ENCODE measurements at regions not wholly inside any gene's neighbourhood (a gene's known extent, or its start where the extent isn't known, plus 50 kb on each side); places are given as distances from the start of the nearest gene placed in this dataset.

- POLR2A ChIA-PET, result no interaction called here
- Mint-ChIP-seq H3K27me3 (ENCODE audit: low read depth) (peaks cover 7% of the 10 kb centered on the region), H3K36me3 (no peaks in the 10 kb centered on the region), H3K27ac (no peak overlapping the region), H3K4me3 (no peak overlapping the region), H3K9me3 (peaks cover 19% of the 10 kb centered on the region), H3K4me1 (no peaks in the 10 kb centered on the region)
- TF ChIP-seq ZNF671 (CRISPR knock-in tag; IDR thresholded peaks at IDR 0.05) (no peak), TCF7 (CRISPR knock-in tag; IDR thresholded peaks at IDR 0.05; ENCODE audit: low read depth) (no peak), ELF4 (CRISPR knock-in tag; IDR thresholded peaks at IDR 0.05; ENCODE audit: low read depth) (no peak), ZSCAN18 (CRISPR knock-in tag; IDR thresholded peaks at IDR 0.05) (no peak), MXD4 (CRISPR knock-in tag; IDR thresholded peaks at IDR 0.05; ENCODE audit: borderline replicate concordance) (no peak), ZNF425 (CRISPR knock-in tag; conservative IDR thresholded peaks at IDR 0.05) (no peak), NFATC4 (CRISPR knock-in tag; IDR thresholded peaks at IDR 0.05) (no peak), ZNF121 (CRISPR knock-in tag; IDR thresholded peaks at IDR 0.05) (no peak), KAT7 (CRISPR knock-in tag; IDR thresholded peaks at IDR 0.05; ENCODE audit: borderline replicate concordance) (no peak), MYBL2 (CRISPR knock-in tag; IDR thresholded peaks at IDR 0.05) (no peak), ATF2 (CRISPR knock-in tag; IDR thresholded peaks at IDR 0.05; ENCODE audit: borderline replicate concordance, low read depth) (no peak), HMGA2 (CRISPR knock-in tag; IDR thresholded peaks at IDR 0.05) (no peak), NFYB (CRISPR knock-in tag; conservative IDR thresholded peaks at IDR 0.05; ENCODE audit: low read depth) (no peak), AFF4 (CRISPR knock-in tag; IDR thresholded peaks at IDR 0.05; ENCODE audit: borderline replicate concordance) (no peak), TP53 (CRISPR knock-in tag; IDR thresholded peaks at IDR 0.05) (no peak), CBFB (CRISPR knock-in tag; IDR thresholded peaks at IDR 0.05; ENCODE audit: low read depth) (no peak), TEAD4 (CRISPR knock-in tag; IDR thresholded peaks at IDR 0.05) (no peak)
- TF ChIP-seq, protein P1, sequence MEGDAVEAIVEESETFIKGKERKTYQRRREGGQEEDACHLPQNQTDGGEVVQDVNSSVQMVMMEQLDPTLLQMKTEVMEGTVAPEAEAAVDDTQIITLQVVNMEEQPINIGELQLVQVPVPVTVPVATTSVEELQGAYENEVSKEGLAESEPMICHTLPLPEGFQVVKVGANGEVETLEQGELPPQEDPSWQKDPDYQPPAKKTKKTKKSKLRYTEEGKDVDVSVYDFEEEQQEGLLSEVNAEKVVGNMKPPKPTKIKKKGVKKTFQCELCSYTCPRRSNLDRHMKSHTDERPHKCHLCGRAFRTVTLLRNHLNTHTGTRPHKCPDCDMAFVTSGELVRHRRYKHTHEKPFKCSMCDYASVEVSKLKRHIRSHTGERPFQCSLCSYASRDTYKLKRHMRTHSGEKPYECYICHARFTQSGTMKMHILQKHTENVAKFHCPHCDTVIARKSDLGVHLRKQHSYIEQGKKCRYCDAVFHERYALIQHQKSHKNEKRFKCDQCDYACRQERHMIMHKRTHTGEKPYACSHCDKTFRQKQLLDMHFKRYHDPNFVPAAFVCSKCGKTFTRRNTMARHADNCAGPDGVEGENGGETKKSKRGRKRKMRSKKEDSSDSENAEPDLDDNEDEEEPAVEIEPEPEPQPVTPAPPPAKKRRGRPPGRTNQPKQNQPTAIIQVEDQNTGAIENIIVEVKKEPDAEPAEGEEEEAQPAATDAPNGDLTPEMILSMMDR (IDR thresholded peaks at IDR 0.05), result no peak
- DNase-seq (ENCODE audit: low spot score) (no peak), ATAC-seq (no peak)
- CTCF ChIA-PET, result no interaction called here
Measured at GRCh38 chr17:31758646-31759045, 100.4 kb downstream of the COPRS start.

Data from WTC11 (cell line).